C4-2B (cell line): ENCODE measurements at regions not wholly inside any gene's neighbourhood (a gene's known extent, or its start where the extent isn't known, plus 50 kb on each side); places are given as distances from the start of the nearest gene placed in this dataset.
"Not testable (repeated sequence)": the region's sequence is repeated elsewhere in the genome, so short reads cannot be mapped to it uniquely, and the experiment has no call there.

Source experiments
- H3K27ac ChIP-seq: fragments of 450-650 bp; 2 replicates; pipeline ENCODE4 v1.5.1; 2017
- ZFX ChIP-seq: fragments of 450-650 bp; IDR thresholded peaks from 2 replicates; pipeline ENCODE4 v1.6.1; 2017
- TF ChIP-seq, protein P1 (sequence below): fragments of 450-650 bp; conservative IDR thresholded peaks from 2 replicates; pipeline ENCODE4 v1.5.1; 2017; ENCODE audit warnings: mild to moderate bottlenecking

DNA sequence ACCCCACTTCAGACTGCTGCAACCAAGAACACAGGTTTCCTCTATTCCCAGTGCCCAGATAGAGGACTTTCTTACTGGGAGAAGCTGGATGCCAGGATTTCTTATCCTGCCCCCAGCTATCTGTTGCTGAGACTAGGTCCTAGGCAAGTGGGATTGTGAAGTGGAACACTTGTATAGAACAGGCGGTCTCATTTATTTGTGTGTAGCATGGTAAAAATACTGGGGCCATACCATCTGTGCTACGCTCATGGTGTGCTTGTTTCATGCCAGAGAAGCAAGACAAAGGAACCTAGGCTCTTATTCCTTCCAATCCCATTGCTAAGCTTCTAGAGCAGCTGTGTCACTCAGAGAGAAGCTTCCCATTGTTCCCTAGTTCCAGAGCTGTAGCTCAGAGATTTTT is 191.5 kb upstream of the EPHA6 start:
- no peak overlapping the region for H3K27ac ChIP-seq
- TF ChIP-seq ZFX = no peak
- TF ChIP-seq, protein P1, sequence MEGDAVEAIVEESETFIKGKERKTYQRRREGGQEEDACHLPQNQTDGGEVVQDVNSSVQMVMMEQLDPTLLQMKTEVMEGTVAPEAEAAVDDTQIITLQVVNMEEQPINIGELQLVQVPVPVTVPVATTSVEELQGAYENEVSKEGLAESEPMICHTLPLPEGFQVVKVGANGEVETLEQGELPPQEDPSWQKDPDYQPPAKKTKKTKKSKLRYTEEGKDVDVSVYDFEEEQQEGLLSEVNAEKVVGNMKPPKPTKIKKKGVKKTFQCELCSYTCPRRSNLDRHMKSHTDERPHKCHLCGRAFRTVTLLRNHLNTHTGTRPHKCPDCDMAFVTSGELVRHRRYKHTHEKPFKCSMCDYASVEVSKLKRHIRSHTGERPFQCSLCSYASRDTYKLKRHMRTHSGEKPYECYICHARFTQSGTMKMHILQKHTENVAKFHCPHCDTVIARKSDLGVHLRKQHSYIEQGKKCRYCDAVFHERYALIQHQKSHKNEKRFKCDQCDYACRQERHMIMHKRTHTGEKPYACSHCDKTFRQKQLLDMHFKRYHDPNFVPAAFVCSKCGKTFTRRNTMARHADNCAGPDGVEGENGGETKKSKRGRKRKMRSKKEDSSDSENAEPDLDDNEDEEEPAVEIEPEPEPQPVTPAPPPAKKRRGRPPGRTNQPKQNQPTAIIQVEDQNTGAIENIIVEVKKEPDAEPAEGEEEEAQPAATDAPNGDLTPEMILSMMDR = no peak

DNA sequence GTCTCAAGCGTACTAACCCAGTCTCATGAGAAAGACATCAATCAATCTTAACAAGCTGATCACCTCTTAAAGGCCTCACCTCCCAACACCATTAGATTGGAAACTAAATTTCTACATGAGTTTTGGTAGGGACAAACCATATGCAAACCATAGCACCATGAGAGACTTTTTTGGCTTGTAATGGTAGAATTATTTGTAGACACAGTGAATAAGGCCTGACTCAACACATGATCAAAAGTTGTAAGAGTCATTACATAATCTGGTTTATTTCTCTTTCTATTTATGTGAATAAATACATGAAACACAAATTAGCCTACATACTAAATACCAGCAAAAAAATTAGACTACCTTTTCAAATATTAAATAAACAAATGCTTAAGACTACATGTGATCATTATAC is 183.3 kb upstream of the EPHA6 start:
- no peak overlapping the region for H3K27ac ChIP-seq
- no peak for TF ChIP-seq ZFX
- TF ChIP-seq, protein P1 = no peak

DNA sequence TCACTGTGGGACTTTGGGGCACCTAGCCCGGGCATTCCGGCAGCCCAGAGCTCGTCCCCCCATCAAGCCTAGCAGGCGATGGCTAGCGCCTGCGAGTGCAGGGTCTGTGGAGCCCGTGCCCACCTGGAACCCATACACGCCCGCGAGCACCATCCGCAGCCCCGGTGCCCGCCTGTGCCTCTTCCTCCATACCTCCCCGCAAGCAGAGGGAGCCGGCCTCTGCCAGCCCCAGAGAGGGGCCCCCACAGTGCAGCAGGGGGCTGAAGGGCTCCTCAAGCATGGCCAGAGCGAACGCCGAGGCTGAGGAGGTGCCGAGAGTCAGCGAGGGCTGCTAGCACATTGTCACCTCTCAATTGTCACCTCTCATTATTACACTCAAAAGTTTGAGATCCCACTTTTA is 167.8 kb upstream of the EPHA6 start:
- H3K27ac ChIP-seq = no peak overlapping the region
- TF ChIP-seq, protein P1 = no peak
- no peak for TF ChIP-seq ZFX

DNA sequence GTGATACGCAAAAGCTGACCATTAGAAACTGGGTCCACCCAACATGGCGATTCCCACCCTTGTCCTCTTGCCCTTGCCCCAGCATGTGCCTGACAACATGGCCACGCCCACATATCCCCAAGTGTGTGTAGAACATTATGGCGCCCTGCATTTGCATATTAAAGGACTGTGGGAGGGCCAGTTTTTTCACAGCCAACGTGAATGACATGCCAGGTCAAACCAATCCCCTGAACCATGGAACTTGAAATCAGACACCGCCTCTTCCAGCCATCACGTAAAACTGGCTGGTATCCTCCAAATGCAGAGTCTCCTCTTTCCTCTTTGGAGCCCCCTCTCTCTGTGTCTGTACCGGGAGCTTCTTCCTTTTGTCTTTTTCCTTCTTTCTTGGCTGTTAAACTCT is 156.7 kb upstream of the EPHA6 start:
- TF ChIP-seq ZFX = no peak
- TF ChIP-seq, protein P1 = no peak

DNA sequence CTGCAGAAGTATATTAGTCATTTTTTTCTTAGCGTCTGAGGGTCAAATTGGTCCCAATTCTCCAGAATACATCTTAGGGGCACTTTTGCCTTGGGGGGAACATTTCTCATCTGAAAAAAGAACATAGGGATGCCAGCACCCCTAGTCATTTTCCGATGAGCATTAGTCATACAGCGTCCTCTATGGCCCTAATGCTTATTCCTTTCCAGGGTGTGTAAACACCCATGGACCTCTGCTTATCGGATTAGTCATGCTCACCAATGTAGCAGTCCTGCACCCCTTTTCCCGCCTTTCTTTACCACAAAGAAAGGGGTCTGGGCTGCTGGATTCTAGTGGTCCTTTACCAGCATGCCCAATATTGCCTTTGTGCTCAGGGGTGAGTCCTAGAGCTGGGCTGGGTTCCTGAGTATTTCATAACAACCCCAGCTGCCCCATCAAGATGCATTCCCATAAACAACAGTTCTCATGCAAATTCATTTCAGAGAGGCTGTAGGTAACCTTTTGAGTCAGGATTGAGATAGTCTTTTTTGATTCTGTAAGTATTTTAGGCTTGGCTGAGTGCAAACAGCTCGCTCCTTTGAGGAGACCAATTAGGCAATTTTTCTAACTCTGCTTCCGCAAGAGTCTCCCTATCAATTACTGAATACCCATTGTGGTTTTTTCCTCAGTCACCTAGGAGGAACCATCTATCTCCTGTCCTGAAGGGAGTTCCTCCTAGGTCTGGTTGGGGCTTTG is 142.4 kb upstream of the EPHA6 start:
- not testable (repeated sequence) for H3K27ac ChIP-seq

More for the DNA sequence above, 156.7 kb upstream of the EPHA6 start:
- H3K27ac ChIP-seq = no peak overlapping the region

DNA sequence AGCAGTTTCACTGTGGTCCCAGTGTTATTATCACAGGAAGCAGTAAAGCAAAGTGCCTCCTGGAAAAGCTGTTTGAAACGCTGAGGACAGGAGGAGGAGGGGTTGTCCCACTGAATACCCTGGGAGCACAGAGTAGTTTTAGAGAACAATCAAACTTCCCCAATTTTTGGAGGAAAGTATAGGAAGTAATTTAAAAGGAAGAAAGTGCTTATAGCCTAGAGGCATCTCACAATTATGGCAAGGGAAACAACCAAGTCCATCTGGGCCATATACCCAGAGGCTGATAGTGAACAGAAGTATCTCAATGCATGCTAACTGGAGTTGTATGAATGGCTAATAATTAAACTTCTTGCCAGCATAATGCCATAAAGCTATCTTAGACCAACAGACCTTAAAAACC is 137.2 kb upstream of the EPHA6 start:
- no peak overlapping the region for H3K27ac ChIP-seq
- TF ChIP-seq, protein P1 = no peak
- TF ChIP-seq ZFX = no peak

DNA sequence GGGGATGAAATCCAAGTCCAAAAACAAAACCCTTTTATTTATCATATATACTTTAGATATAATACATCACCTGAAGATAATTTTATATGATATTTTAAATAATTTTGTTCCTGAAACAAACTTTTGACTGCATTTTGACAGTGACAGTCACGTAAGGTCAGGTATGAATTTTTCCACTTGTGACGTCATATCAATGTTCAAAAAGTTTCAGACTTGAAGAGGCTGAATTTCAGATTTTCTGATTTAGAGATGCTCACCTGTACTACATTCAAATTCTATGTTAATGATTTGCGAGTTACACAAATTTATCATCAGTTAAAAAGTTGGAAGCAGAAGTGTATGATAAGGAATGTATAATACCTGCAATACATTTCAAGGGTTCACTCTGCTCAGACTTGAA is 136.1 kb upstream of the EPHA6 start:
- no peak for TF ChIP-seq ZFX
- TF ChIP-seq, protein P1 = no peak
- no peak overlapping the region for H3K27ac ChIP-seq
